TTC549 (cell line): ENCODE measurements at regions not wholly inside any gene's neighbourhood (a gene's known extent, or its start where the extent isn't known, plus 50 kb on each side); places are given as distances from the start of the nearest gene placed in this dataset.

Experiments used
- FAIRE-seq: peaks from 2 replicates; lab custom pipeline; 2012; peaks lifted over from hg19 to GRCh38; lab: Jason Lieb, UNC

- FAIRE-seq: no peak
These were observed 526.0 kb upstream of the B3GALT2 start for GRCh38 chr1:193712392-193712791.

GRCh38 chr1:193709607-193710006 lies 523.2 kb upstream of the B3GALT2 start:
- no peak for FAIRE-seq

- FAIRE-seq: no peak
These were observed 521.0 kb upstream of the B3GALT2 start for GRCh38 chr1:193707271-193708021.

GRCh38 chr1:193706766-193707165 lies 520.4 kb upstream of the B3GALT2 start:
- FAIRE-seq: peak; percentile 51

GRCh38 chr1:193705554-193705981 lies 519.2 kb upstream of the B3GALT2 start:
- FAIRE-seq: no peak

GRCh38 chr1:193703655-193704054 lies 517.2 kb upstream of the B3GALT2 start:
- no peak for FAIRE-seq

GRCh38 chr1:193703121-193703520 lies 516.7 kb upstream of the B3GALT2 start:
- FAIRE-seq: no peak

- FAIRE-seq: no peak
These were observed 515.3 kb upstream of the B3GALT2 start for GRCh38 chr1:193701759-193702158.

GRCh38 chr1:193700710-193701355 lies 514.4 kb upstream of the B3GALT2 start:
- no peak for FAIRE-seq

GRCh38 chr1:193699261-193699660 lies 512.8 kb upstream of the B3GALT2 start:
- FAIRE-seq: no peak

GRCh38 chr1:193697776-193698175 lies 511.4 kb upstream of the B3GALT2 start:
- FAIRE-seq: no peak

GRCh38 chr1:193697115-193697762 lies 510.8 kb upstream of the B3GALT2 start:
- FAIRE-seq: peak; percentile 70

GRCh38 chr1:193694741-193695140 lies 508.3 kb upstream of the B3GALT2 start:
- no peak for FAIRE-seq

- FAIRE-seq: no peak
These were observed 499.6 kb upstream of the B3GALT2 start for GRCh38 chr1:193685986-193686385.

- peak; percentile 3 for FAIRE-seq
These were observed 495.0 kb upstream of the B3GALT2 start for GRCh38 chr1:193681422-193681821.

- no peak for FAIRE-seq
These were observed 494.5 kb upstream of the B3GALT2 start for GRCh38 chr1:193680924-193681316.

GRCh38 chr1:193680247-193680923 lies 494.0 kb upstream of the B3GALT2 start:
- no peak for FAIRE-seq

- FAIRE-seq: no peak
These were observed 491.5 kb upstream of the B3GALT2 start for GRCh38 chr1:193677874-193678273.

- FAIRE-seq: no peak
These were observed 490.7 kb upstream of the B3GALT2 start for GRCh38 chr1:193676996-193677549.

- FAIRE-seq: no peak
These were observed 488.0 kb upstream of the B3GALT2 start for GRCh38 chr1:193674292-193674944.

- no peak for FAIRE-seq
These were observed 480.2 kb upstream of the B3GALT2 start for GRCh38 chr1:193666485-193667083.

- FAIRE-seq: no peak
These were observed 477.6 kb upstream of the B3GALT2 start for GRCh38 chr1:193663965-193664364.
